H1 (cell line): ENCODE measurements at regions not wholly inside any gene's neighbourhood (a gene's known extent, or its start where the extent isn't known, plus 50 kb on each side); places are given as distances from the start of the nearest gene placed in this dataset.

Experiments
- CTCF ChIA-PET: fragments of 300-600 bp; sonication (Branson Sonifier 250); formaldehyde crosslinking; loops from one replicate; lab custom pipeline; 2021; ENCODE audit not compliant: partially characterized antibody; lab: Charles Lee
- POLR2A ChIA-PET: fragments of 300-600 bp; sonication (Branson Sonifier 250); formaldehyde crosslinking; loops from one replicate; lab custom pipeline; 2021; ENCODE audit warnings: inconsistent platforms; ENCODE audit not compliant: partially characterized antibody; lab: Charles Lee
- DNase-seq, 2 experiments: peaks; one replicate each; pipeline versions ENCODE4 v3.0.0 to v3.0.0-alpha.2; 2010 to 2022; ENCODE audit warnings: low spot score in 2 of 2, low read depth in 1 of 2, mixed read lengths in 1 of 2
- FAIRE-seq: peaks from 2 replicates; lab custom pipeline; 2011; peaks lifted over from hg19 to GRCh38; lab: Jason Lieb, UNC
- H2AFZ ChIP-seq: 2 replicates; pipeline ENCODE4 v1.8.1; 2012; ENCODE audit warnings: low read length, inconsistent platforms
- H2AK5ac ChIP-seq: 2 replicates; pipeline ENCODE4 v1.6.1; 2013; ENCODE audit warnings: low read depth, low read length
- H2BK120ac ChIP-seq: replicated peaks from 2 replicates; pipeline ENCODE3; 2013; ENCODE audit warnings: low read depth, low read length, inconsistent platforms
- H2BK12ac ChIP-seq: 2 replicates; pipeline ENCODE4 v1.6.1; 2013; ENCODE audit warnings: low read depth, low read length
- H2BK15ac ChIP-seq: 2 replicates; pipeline ENCODE4 v1.6.1; 2013; ENCODE audit warnings: low read length
- H2BK20ac ChIP-seq: 2 replicates; pipeline ENCODE4 v1.6.1; 2013; ENCODE audit warnings: low read length
- H2BK5ac ChIP-seq: 2 replicates; pipeline ENCODE4 v1.6.1; 2013; ENCODE audit warnings: low read depth, low read length
- H3K14ac ChIP-seq: 2 replicates; pipeline ENCODE4 v1.6.1; 2013; ENCODE audit warnings: inconsistent platforms; ENCODE audit not compliant: insufficient read length
- H3K18ac ChIP-seq: 2 replicates; pipeline ENCODE4 v1.6.1; 2013; ENCODE audit warnings: low read length; ENCODE audit errors: extremely low read depth
- H3K23ac ChIP-seq: 2 replicates; pipeline ENCODE4 v1.6.1; 2013; ENCODE audit warnings: inconsistent platforms; ENCODE audit not compliant: insufficient read length
- H3K23me2 ChIP-seq: 2 replicates; pipeline ENCODE4 v1.6.1; 2013; ENCODE audit warnings: low read depth, low read length
- H3K27ac ChIP-seq: 2 replicates; pipeline ENCODE4 v1.6.1; 2011; ENCODE audit warnings: low read depth, low read length, inconsistent platforms
- H3K27me3 ChIP-seq, 4 experiments: replicated peaks in 1 of 4; 1 replicate in 1 of 4; 2 replicates in 3 of 4; pipeline versions ENCODE4 v1.6.1 to v1.8.1; 2011 to 2013; ENCODE audit warnings: low read length in 3 of 4, mild to moderate bottlenecking in 3 of 4, inconsistent platforms in 2 of 4, mixed read lengths in 2 of 4, moderate library complexity in 1 of 4; ENCODE audit not compliant: control insufficient read depth in 3 of 4, insufficient read depth in 3 of 4; ENCODE audit errors: extremely low read depth in 1 of 4
- H3K36me3 ChIP-seq, 4 experiments: 2 replicates each; pipeline versions ENCODE4 v1.6.1 to v1.8.1; 2011 to 2013; ENCODE audit warnings: mild to moderate bottlenecking in 4 of 4, low read length in 3 of 4, moderate library complexity in 2 of 4, control low read depth in 1 of 4, inconsistent platforms in 1 of 4; ENCODE audit not compliant: insufficient read depth in 4 of 4, control insufficient read depth in 2 of 4
- H3K4ac ChIP-seq: replicated peaks from 2 replicates; pipeline ENCODE3; 2013; ENCODE audit warnings: low read length, low read depth, mixed read lengths, inconsistent platforms; ENCODE audit not compliant: insufficient read length
- H3K4me1 ChIP-seq, 4 experiments: replicated peaks in 1 of 4; 1 replicate in 1 of 4; 2 replicates in 3 of 4; pipeline versions ENCODE4 v1.6.1 to v1.8.1; 2011 to 2013; ENCODE audit warnings: low read length in 3 of 4, inconsistent platforms in 2 of 4, mixed read lengths in 1 of 4; ENCODE audit not compliant: insufficient read depth in 4 of 4, control insufficient read depth in 3 of 4
- H3K4me2 ChIP-seq, 2 experiments: 2 replicates each; pipeline versions ENCODE4 v1.6.1 to v1.8.1; 2011 to 2013; ENCODE audit warnings: low read depth in 2 of 2, low read length in 2 of 2, control low read depth in 1 of 2, inconsistent platforms in 1 of 2, mild to moderate bottlenecking in 1 of 2; ENCODE audit not compliant: insufficient read depth in 1 of 2
- H3K4me3 ChIP-seq, 4 experiments: fragments of 200-600, 300-600 bp in 1 of 4; sonication (generic), shearing (Covaris generic), sonication (Bioruptor Twin) in 1 of 4; 2 replicates each; pipeline versions ENCODE4 v1.5.1 to v1.8.1; 2011 to 2016; ENCODE audit warnings: low read length in 4 of 4, low read depth in 3 of 4, control low read depth in 2 of 4, inconsistent platforms in 2 of 4, mild to moderate bottlenecking in 2 of 4, mixed read lengths in 1 of 4, moderate library complexity in 1 of 4; ENCODE audit not compliant: insufficient read depth in 2 of 4; ENCODE audit errors: extremely low read depth in 1 of 4
- H3K56ac ChIP-seq: replicated peaks from 2 replicates; pipeline ENCODE3; 2013; ENCODE audit warnings: low read depth, mild to moderate bottlenecking, mixed read lengths, low read length, inconsistent platforms; ENCODE audit not compliant: insufficient read length
- H3K79me1 ChIP-seq: 2 replicates; pipeline ENCODE4 v1.6.1; 2013; ENCODE audit warnings: low read depth, low read length, control low read depth
- H3K79me2 ChIP-seq, 2 experiments: 2 replicates each; pipeline versions ENCODE4 v1.6.1 to v1.8.1; 2012 to 2013; ENCODE audit warnings: low read length in 2 of 2, mild to moderate bottlenecking in 2 of 2, inconsistent platforms in 1 of 2; ENCODE audit not compliant: insufficient read depth in 2 of 2, control insufficient read depth in 1 of 2
- H3K9ac ChIP-seq, 4 experiments: replicated peaks in 1 of 4; 1 replicate in 1 of 4; 2 replicates in 3 of 4; pipeline versions ENCODE4 v1.6.1 to v1.8.1; 2011 to 2013; ENCODE audit warnings: low read depth in 3 of 4, low read length in 3 of 4, control low read depth in 2 of 4, mild to moderate bottlenecking in 2 of 4, moderate library complexity in 2 of 4, inconsistent platforms in 1 of 4; ENCODE audit errors: extremely low read depth in 1 of 4
- H3K9me3 ChIP-seq, 2 experiments: 2 replicates each; pipeline versions ENCODE4 v1.6.1 to v1.8.1; 2012 to 2013; ENCODE audit warnings: mild to moderate bottlenecking in 2 of 2, moderate library complexity in 2 of 2, control low read depth in 1 of 2, inconsistent platforms in 1 of 2, low read depth in 1 of 2, low read length in 1 of 2, mixed read lengths in 1 of 2; ENCODE audit not compliant: insufficient read depth in 2 of 2
- H4K20me1 ChIP-seq, 2 experiments: replicated peaks in 1 of 2; 2 replicates each; pipeline versions ENCODE3 to v1.8.1; 2011 to 2013; ENCODE audit warnings: inconsistent platforms in 2 of 2, low read length in 2 of 2, mild to moderate bottlenecking in 1 of 2; ENCODE audit not compliant: insufficient read depth in 2 of 2, control insufficient read depth in 1 of 2
- H4K5ac ChIP-seq: 2 replicates; pipeline ENCODE4 v1.6.1; 2013; ENCODE audit warnings: low read length, low read depth, mixed read lengths, inconsistent platforms; ENCODE audit not compliant: insufficient read length
- H4K8ac ChIP-seq: 2 replicates; pipeline ENCODE4 v1.8.0; 2013; ENCODE audit warnings: mild to moderate bottlenecking, moderate library complexity, low read length, inconsistent platforms; ENCODE audit not compliant: insufficient read depth; ENCODE audit errors: extremely low read depth
- H4K91ac ChIP-seq: replicated peaks from 2 replicates; pipeline ENCODE3; 2013; ENCODE audit warnings: low read length, mixed read lengths, inconsistent platforms; ENCODE audit not compliant: insufficient read length
- CHD1 ChIP-seq: IDR thresholded peaks from 2 replicates; pipeline ENCODE4 v1.6.1; 2012; ENCODE audit warnings: low read depth, low read length, improper control_type of control experiment
- CREB1 ChIP-seq: IDR thresholded peaks from 2 replicates; pipeline ENCODE4 v1.6.1; 2012; ENCODE audit warnings: inconsistent platforms
- HDAC2 ChIP-seq, 2 experiments: fragments of 300-600 bp in 1 of 2; sonication (generic) in 1 of 2; IDR thresholded peaks; 2 replicates each; pipeline ENCODE4 v1.6.1; 2011 to 2012; ENCODE audit warnings: low read depth in 2 of 2, low read length in 2 of 2, mild to moderate bottlenecking in 2 of 2, moderate library complexity in 2 of 2, borderline replicate concordance in 1 of 2, inconsistent platforms in 1 of 2
- JUND ChIP-seq: IDR thresholded peaks from 2 replicates; pipeline ENCODE4 v1.6.1; 2011; ENCODE audit warnings: mild to moderate bottlenecking, improper control_type of control experiment, low read length
- NANOG ChIP-seq: IDR thresholded peaks from 2 replicates; pipeline ENCODE4 v1.6.1; 2011; ENCODE audit warnings: low read length, low read depth, mild to moderate bottlenecking, inconsistent platforms; ENCODE audit not compliant: insufficient read depth, poor library complexity, severe bottlenecking
- POLR2A ChIP-seq, 2 experiments: IDR thresholded peaks; 1 replicate in 1 of 2; 2 replicates in 1 of 2; pipeline ENCODE4 v1.6.1; 2011; ENCODE audit warnings: low read depth in 2 of 2, low read length in 2 of 2, mild to moderate bottlenecking in 2 of 2; ENCODE audit errors: control extremely low read depth in 1 of 2
- POLR2AphosphoS5 ChIP-seq: IDR thresholded peaks from 2 replicates; pipeline ENCODE4 v1.6.1; 2011; ENCODE audit warnings: low read depth, low read length
- SAP30 ChIP-seq: fragments of 300-600 bp; sonication (generic); IDR thresholded peaks from 2 replicates; pipeline ENCODE4 v1.7.1; 2012; ENCODE audit warnings: low read length, moderate library complexity, mild to moderate bottlenecking, inconsistent platforms; ENCODE audit not compliant: insufficient read depth, insufficient replicate concordance
- SUZ12 ChIP-seq: fragments of 200-600 bp; sonication (generic); IDR thresholded peaks from 2 replicates; pipeline ENCODE4 v1.6.1; 2012; ENCODE audit warnings: mild to moderate bottlenecking, inconsistent platforms, low read length, moderate library complexity, mixed read lengths
- TBP ChIP-seq: IDR thresholded peaks from 2 replicates; pipeline ENCODE4 v1.6.1; 2011; ENCODE audit warnings: low read depth, low read length, improper control_type of control experiment
- WGBS, 2 experiments: shearing (Covaris generic) in 1 of 2; methylation state at CpG; one replicate each; pipeline versions ENCODE4 v1.1.6 to v1.1.7; 2013 to 2015; ENCODE audit warnings: low lambda C conversion rate in 2 of 2, mixed read lengths in 2 of 2, inconsistent platforms in 1 of 2, low coverage in 1 of 2, missing lambda C conversion rate in 1 of 2; ENCODE audit not compliant: insufficient replicate concordance in 2 of 2, insufficient coverage in 1 of 2, insufficient read length in 1 of 2; ENCODE audit errors: extremely low coverage in 1 of 2, missing lambda C conversion rate in 1 of 2; 5-methylcytosine and 5-hydroxymethylcytosine counted together
- TF ChIP-seq, protein P1 (sequence below): IDR thresholded peaks from 2 replicates; pipeline ENCODE4 v1.6.1; 2012; ENCODE audit warnings: low read length, inconsistent platforms
- TF ChIP-seq, protein P2 (sequence below): IDR thresholded peaks from 2 replicates; pipeline ENCODE4 v1.6.1; 2012; ENCODE audit warnings: inconsistent platforms

DNA sequence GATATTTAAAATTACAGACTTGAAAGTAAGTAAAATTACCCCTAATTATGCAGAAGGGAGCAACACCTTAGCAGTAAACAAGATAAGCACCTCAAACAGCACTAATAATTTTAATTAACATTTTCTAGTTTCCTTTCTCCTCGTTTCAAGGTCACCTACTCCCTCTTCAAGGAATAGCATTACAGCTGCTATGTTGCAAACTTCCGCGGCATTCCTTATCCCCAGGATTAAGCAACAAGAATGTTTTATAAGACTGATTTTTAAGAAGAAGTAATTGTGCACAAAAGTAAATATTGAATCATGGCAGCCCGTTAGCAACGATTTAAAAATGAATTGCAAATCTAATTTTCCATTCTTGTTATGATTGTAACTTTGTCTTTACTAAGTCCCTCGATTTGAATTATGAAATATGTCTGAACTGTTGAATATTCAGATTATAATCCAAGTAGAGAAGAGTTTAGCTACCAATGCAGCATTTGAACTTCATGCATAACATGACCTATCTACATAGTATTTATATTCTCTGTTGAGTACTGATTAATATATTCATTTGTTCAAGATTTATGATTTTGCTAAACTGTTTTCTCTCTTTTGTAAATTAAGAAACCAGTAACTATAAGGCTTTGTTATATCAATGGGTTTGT is 593.5 kb upstream of the MGMT start:
- no peak overlapping the region for H3K18ac ChIP-seq
- H2AK5ac ChIP-seq = no peak overlapping the region
- H2AFZ ChIP-seq = no peak overlapping the region
- no peaks in the 10 kb centered on the region for H3K4me1 ChIP-seq
- no peaks in the 10 kb centered on the region for H3K79me1 ChIP-seq
- H3K4me3 ChIP-seq = no peak overlapping the region
- H2BK120ac ChIP-seq = no peak overlapping the region
- H4K8ac ChIP-seq = no peak overlapping the region
- 89% methylated on average over 6 of the region's 6 CpGs; no CpG with 5 or more reads in 1 of the 2 experiments for WGBS, 2 experiments
- H3K23ac ChIP-seq = no peak overlapping the region
- H2BK15ac ChIP-seq = no peak overlapping the region
- no peak for DNase-seq
- H4K91ac ChIP-seq = no peak overlapping the region
- POLR2A ChIA-PET = no interaction called here
- H3K23me2 ChIP-seq = no peaks in the 10 kb centered on the region
- H4K5ac ChIP-seq = no peak overlapping the region
- no peak overlapping the region for H3K27ac ChIP-seq
- H2BK20ac ChIP-seq = no peak overlapping the region
- H3K4ac ChIP-seq = no peak overlapping the region
- no peak overlapping the region for H2BK12ac ChIP-seq
- H3K14ac ChIP-seq = no peak overlapping the region
- no peak for FAIRE-seq
- H3K36me3 ChIP-seq = no peaks in the 10 kb centered on the region
- no peak overlapping the region for H2BK5ac ChIP-seq
- no peak overlapping the region for H3K4me2 ChIP-seq
- H3K9ac ChIP-seq = no peak overlapping the region
- CTCF ChIA-PET = no interaction called here
- H3K9me3 ChIP-seq = no peaks in the 10 kb centered on the region
- H4K20me1 ChIP-seq = no peaks in the 10 kb centered on the region
- peak overlapping the region; percentile 3 for H3K56ac ChIP-seq
- no peaks in the 10 kb centered on the region for H3K79me2 ChIP-seq
- no peaks in the 10 kb centered on the region for H3K27me3 ChIP-seq
- TF ChIP-seq SUZ12 (no peak), NANOG (no peak), POLR2AphosphoS5 (no peak), POLR2A (IDR thresholded peaks at IDR 0.05; ENCODE audit: control extremely low read depth in 1 of 2, low read depth in 2 of 2, low read length in 2 of 2) (no peak), TBP (no peak), HDAC2 (IDR thresholded peaks at IDR 0.05; ENCODE audit: borderline replicate concordance in 1 of 2, low read depth in 2 of 2, low read length in 2 of 2) (no peak), CHD1 (no peak), CREB1 (no peak), JUND (no peak), SAP30 (no peak)
- TF ChIP-seq, protein P1, sequence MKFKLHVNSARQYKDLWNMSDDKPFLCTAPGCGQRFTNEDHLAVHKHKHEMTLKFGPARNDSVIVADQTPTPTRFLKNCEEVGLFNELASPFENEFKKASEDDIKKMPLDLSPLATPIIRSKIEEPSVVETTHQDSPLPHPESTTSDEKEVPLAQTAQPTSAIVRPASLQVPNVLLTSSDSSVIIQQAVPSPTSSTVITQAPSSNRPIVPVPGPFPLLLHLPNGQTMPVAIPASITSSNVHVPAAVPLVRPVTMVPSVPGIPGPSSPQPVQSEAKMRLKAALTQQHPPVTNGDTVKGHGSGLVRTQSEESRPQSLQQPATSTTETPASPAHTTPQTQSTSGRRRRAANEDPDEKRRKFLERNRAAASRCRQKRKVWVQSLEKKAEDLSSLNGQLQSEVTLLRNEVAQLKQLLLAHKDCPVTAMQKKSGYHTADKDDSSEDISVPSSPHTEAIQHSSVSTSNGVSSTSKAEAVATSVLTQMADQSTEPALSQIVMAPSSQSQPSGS = no peak
- TF ChIP-seq, protein P2, sequence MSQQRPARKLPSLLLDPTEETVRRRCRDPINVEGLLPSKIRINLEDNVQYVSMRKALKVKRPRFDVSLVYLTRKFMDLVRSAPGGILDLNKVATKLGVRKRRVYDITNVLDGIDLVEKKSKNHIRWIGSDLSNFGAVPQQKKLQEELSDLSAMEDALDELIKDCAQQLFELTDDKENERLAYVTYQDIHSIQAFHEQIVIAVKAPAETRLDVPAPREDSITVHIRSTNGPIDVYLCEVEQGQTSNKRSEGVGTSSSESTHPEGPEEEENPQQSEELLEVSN = no peak
